H9 (cell line): ENCODE measurements at regions not wholly inside any gene's neighbourhood (a gene's known extent, or its start where the extent isn't known, plus 50 kb on each side); places are given as distances from the start of the nearest gene placed in this dataset.

Source experiments
- DNase-seq: peaks from one replicate; pipeline ENCODE4 v3.0.0-alpha.2; 2017
- H2AFZ ChIP-seq: one replicate; pipeline ENCODE4 v1.6.1; 2013; ENCODE audit warnings: mild to moderate bottlenecking, low read length, control low read depth, moderate library complexity
- H2AK5ac ChIP-seq: 2 replicates; pipeline ENCODE4 v1.6.1; 2013; ENCODE audit warnings: low read length, control low read depth, mixed read lengths; ENCODE audit not compliant: insufficient read length
- H2BK120ac ChIP-seq: one replicate; pipeline ENCODE4 v1.6.1; 2013; ENCODE audit warnings: low read depth, mild to moderate bottlenecking, low read length, control low read depth, inconsistent platforms; ENCODE audit not compliant: poor library complexity, severe bottlenecking
- H2BK12ac ChIP-seq: 2 replicates; pipeline ENCODE4 v1.6.1; 2013; ENCODE audit warnings: low read length, control low read depth, mixed read lengths, low read depth; ENCODE audit not compliant: insufficient read length
- H2BK15ac ChIP-seq: 2 replicates; pipeline ENCODE4 v1.6.1; 2013; ENCODE audit warnings: low read depth, low read length, control low read depth
- H2BK20ac ChIP-seq: one replicate; pipeline ENCODE4 v1.6.1; 2013; ENCODE audit warnings: low read depth, mild to moderate bottlenecking, low read length, control low read depth, inconsistent platforms; ENCODE audit not compliant: poor library complexity, severe bottlenecking
- H2BK5ac ChIP-seq: 2 replicates; pipeline ENCODE4 v1.6.1; 2013; ENCODE audit warnings: low read length, control low read depth, mixed read lengths; ENCODE audit not compliant: insufficient read length
- H3K14ac ChIP-seq: 2 replicates; pipeline ENCODE4 v1.6.1; 2013; ENCODE audit warnings: low read length, control low read depth; ENCODE audit not compliant: insufficient read depth
- H3K18ac ChIP-seq: 2 replicates; pipeline ENCODE4 v1.6.1; 2013; ENCODE audit warnings: low read depth, mild to moderate bottlenecking, mixed read lengths, low read length, control low read depth; ENCODE audit not compliant: insufficient read length
- H3K23ac ChIP-seq: 2 replicates; pipeline ENCODE4 v1.6.1; 2013; ENCODE audit warnings: low read length, control low read depth, mixed read lengths, low read depth; ENCODE audit not compliant: insufficient read length
- H3K23me2 ChIP-seq: 2 replicates; pipeline ENCODE4 v1.6.1; 2013; ENCODE audit warnings: low read depth, mild to moderate bottlenecking, mixed read lengths, low read length, control low read depth; ENCODE audit not compliant: insufficient read length, poor library complexity, severe bottlenecking
- H3K27ac ChIP-seq: 2 replicates; pipeline ENCODE4 v1.5.1; 2013; ENCODE audit warnings: low read length, control low read depth, mixed read lengths, low read depth; ENCODE audit not compliant: insufficient read length
- H3K27me3 ChIP-seq: 2 replicates; pipeline ENCODE4 v1.6.1; 2013; ENCODE audit warnings: low read length, control low read depth, inconsistent platforms; ENCODE audit not compliant: insufficient read depth
- H3K4ac ChIP-seq: 2 replicates; pipeline ENCODE4 v1.6.1; 2013; ENCODE audit warnings: low read depth, mild to moderate bottlenecking, control low read depth, inconsistent platforms, low read length, moderate library complexity
- H3K4me1 ChIP-seq: 2 replicates; pipeline ENCODE4 v1.6.1; 2013; ENCODE audit warnings: low read length, control low read depth, inconsistent platforms; ENCODE audit not compliant: insufficient read depth
- H3K4me2 ChIP-seq: 2 replicates; pipeline ENCODE4 v1.6.1; 2013; ENCODE audit warnings: low read length, control low read depth, mixed read lengths; ENCODE audit not compliant: insufficient read length, insufficient read depth
- H3K56ac ChIP-seq: 2 replicates; pipeline ENCODE4 v1.6.1; 2013; ENCODE audit warnings: low read depth, mild to moderate bottlenecking, mixed read lengths, low read length, control low read depth; ENCODE audit not compliant: insufficient read length
- H3K79me1 ChIP-seq: 2 replicates; pipeline ENCODE4 v1.6.1; 2013; ENCODE audit warnings: low read depth, mild to moderate bottlenecking, moderate library complexity, low read length, control low read depth, inconsistent platforms; ENCODE audit not compliant: insufficient read depth, poor library complexity, severe bottlenecking
- H3K79me2 ChIP-seq: 2 replicates; pipeline ENCODE4 v1.6.1; 2013; ENCODE audit warnings: low read length, control low read depth, inconsistent platforms; ENCODE audit not compliant: insufficient read depth
- H3K9ac ChIP-seq: 2 replicates; pipeline ENCODE4 v1.6.1; 2013; ENCODE audit warnings: low read length, control low read depth, mixed read lengths; ENCODE audit not compliant: insufficient read length; ENCODE audit errors: extremely low read depth
- H3K9me3 ChIP-seq: one replicate; pipeline ENCODE4 v1.6.1; 2013; ENCODE audit warnings: low read depth, low read length, inconsistent platforms; ENCODE audit not compliant: control insufficient read depth
- H3T11ph ChIP-seq: one replicate; pipeline ENCODE4 v1.6.1; 2013; ENCODE audit warnings: mild to moderate bottlenecking, low read length, control low read depth, inconsistent platforms
- H4K20me1 ChIP-seq: one replicate; pipeline ENCODE4 v1.6.1; 2013; ENCODE audit not compliant: control insufficient read depth, insufficient read length, insufficient read depth
- H4K5ac ChIP-seq: 2 replicates; pipeline ENCODE4 v1.6.1; 2013; ENCODE audit warnings: low read depth, mild to moderate bottlenecking, mixed read lengths, low read length, control low read depth; ENCODE audit not compliant: insufficient read length
- H4K8ac ChIP-seq: replicated peaks from 2 replicates; pipeline ENCODE4 v1.6.1; 2013; ENCODE audit warnings: low read length, control low read depth, mixed read lengths, low read depth; ENCODE audit not compliant: insufficient read length
- H4K91ac ChIP-seq: 2 replicates; pipeline ENCODE4 v1.6.1; 2013; ENCODE audit warnings: low read depth, mild to moderate bottlenecking, moderate library complexity, mixed read lengths, low read length, control low read depth; ENCODE audit not compliant: insufficient read length
- H3K27ac Mint-ChIP-seq, 3 experiments: 2 replicates in 2 of 3; 3 replicates in 1 of 3; pipeline ENCODE4 v1.8.0; 2020 to 2021; ENCODE audit warnings: mixed read lengths in 3 of 3, mild to moderate bottlenecking in 1 of 3, moderate library complexity in 1 of 3
- H3K27me3 Mint-ChIP-seq: 2 replicates; pipeline ENCODE4 v1.8.0; 2021; ENCODE audit warnings: low read depth, mild to moderate bottlenecking, moderate library complexity, mixed read lengths
- H3K36me3 Mint-ChIP-seq, 3 experiments: 2 replicates in 2 of 3; 3 replicates in 1 of 3; pipeline ENCODE4 v1.8.0; 2020 to 2021; ENCODE audit warnings: low read depth in 3 of 3, mixed read lengths in 3 of 3; ENCODE audit not compliant: insufficient read depth in 1 of 3
- H3K4me1 Mint-ChIP-seq, 2 experiments: 2 replicates each; pipeline ENCODE4 v1.8.0; 2020; ENCODE audit warnings: mixed read lengths in 2 of 2
- H3K4me3 Mint-ChIP-seq, 2 experiments: 2 replicates in 1 of 2; 3 replicates in 1 of 2; pipeline ENCODE4 v1.8.0; 2020 to 2021; ENCODE audit warnings: mild to moderate bottlenecking in 2 of 2, mixed read lengths in 2 of 2, moderate library complexity in 1 of 2
- H3K9me3 Mint-ChIP-seq, 2 experiments: 2 replicates in 1 of 2; 3 replicates in 1 of 2; pipeline ENCODE4 v1.8.0; 2020; ENCODE audit warnings: mild to moderate bottlenecking in 2 of 2, mixed read lengths in 2 of 2, moderate library complexity in 1 of 2
- CTCF ChIP-seq: fragments of 200-600 bp; sonication (generic); conservative IDR thresholded peaks from 3 replicates; pipeline ENCODE4 v1.8.0; 2021; ENCODE audit warnings: antibody characterized with exemption, mild to moderate bottlenecking
- WGBS: extraction: QIAGEN DNeasy Blood & Tissue Kit; methylation state at CpG from one replicate; pipeline ENCODE4 v1.1.7; 2013; ENCODE audit warnings: missing lambda C conversion rate, low lambda C conversion rate, mixed read lengths; ENCODE audit not compliant: insufficient read length; ENCODE audit errors: extremely low coverage; 5-methylcytosine and 5-hydroxymethylcytosine counted together

- H3K36me3 Mint-ChIP-seq = 0 out of 7 replicates have a peak, but pooled peaks cover 0 to 4% (median 0%) of the 10 kb centered on the region in 3 experiments
- H3K79me1 ChIP-seq = no peaks in the 10 kb centered on the region
- H3K23me2 ChIP-seq = no peaks in the 10 kb centered on the region
- no peaks in the 10 kb centered on the region for H3K9me3 ChIP-seq
- no CpG with 5 or more reads among the region's 1 CpG for WGBS
- no peak overlapping the region for H2BK5ac ChIP-seq
- H3K4me1 Mint-ChIP-seq = peaks cover 0 to 6% of the 10 kb centered on the region in 2 experiments; a peak in 2 of 4 replicates
- no peak overlapping the region for H2BK15ac ChIP-seq
- no peak for DNase-seq
- H3K4me2 ChIP-seq = no peak overlapping the region
- H3K27ac Mint-ChIP-seq = no peak overlapping the region
- H3K79me2 ChIP-seq = no peaks in the 10 kb centered on the region
- H4K91ac ChIP-seq = no peak overlapping the region
- H3K9me3 Mint-ChIP-seq = peaks cover 4 to 7% of the 10 kb centered on the region in 2 experiments; a peak in 4 of 5 replicates
- H3K23ac ChIP-seq = no peak overlapping the region
- no peak overlapping the region for H3T11ph ChIP-seq
- no peaks in the 10 kb centered on the region for H3K27me3 Mint-ChIP-seq
- TF ChIP-seq CTCF = no peak
- no peak overlapping the region for H2BK12ac ChIP-seq
- H3K9ac ChIP-seq = no peak overlapping the region
- H3K27me3 ChIP-seq = no peaks in the 10 kb centered on the region
- no peak overlapping the region for H3K27ac ChIP-seq
- H2BK120ac ChIP-seq = no peak overlapping the region
- H3K4ac ChIP-seq = no peak overlapping the region
- H2BK20ac ChIP-seq = no peak overlapping the region
- no peak overlapping the region for H4K5ac ChIP-seq
- no peaks in the 10 kb centered on the region for H4K20me1 ChIP-seq
- H4K8ac ChIP-seq = no peak overlapping the region
- H3K4me3 Mint-ChIP-seq = no peak overlapping the region
- no peak overlapping the region for H3K14ac ChIP-seq
- H3K4me1 ChIP-seq = no peaks in the 10 kb centered on the region
- no peak overlapping the region for H3K18ac ChIP-seq
- H3K56ac ChIP-seq = no peak overlapping the region
- H2AK5ac ChIP-seq = no peak overlapping the region
- H2AFZ ChIP-seq = no peak overlapping the region
Measured at GRCh38 chr7:53657586-53657985, 622.2 kb downstream of the POM121L12 start.
